ENCODE measurements at regions not wholly inside any gene's neighbourhood (a gene's known extent, or its start where the extent isn't known, plus 50 kb on each side); places are given as distances from the start of the nearest gene placed in this dataset.
"Not testable (repeated sequence)": the region's sequence is repeated elsewhere in the genome, so short reads cannot be mapped to it uniquely, and the experiment has no call there.

GRCh38 chr10:37584643-37585042 lies 272.8 kb downstream of the ZNF248 start:
- Mint-ChIP-seq H3K27ac (no peak overlapping the region), H3K36me3 (ENCODE audit: low read depth) (no peaks in the 10 kb centered on the region), H3K4me3 (ENCODE audit: low read depth) (no peak overlapping the region), H3K4me1 (ENCODE audit: low read depth) (no peaks in the 10 kb centered on the region), H3K27me3 (ENCODE audit: low read depth) (no peaks in the 10 kb centered on the region), H3K9me3 (peaks cover 28% of the 10 kb centered on the region)
- DNase-seq (ENCODE audit: low spot score), result no peak
- intact Hi-C loops (cut with micrococcal nuclease), result no loop called here

- no peaks in the 10 kb centered on the region for H3K36me3 Mint-ChIP-seq (ENCODE audit: low read depth)
- H3K9me3 Mint-ChIP-seq, result peaks cover 22% of the 10 kb centered on the region
- intact Hi-C loops (cut with micrococcal nuclease), result no loop called here
- H3K4me1 Mint-ChIP-seq (ENCODE audit: low read depth), result no peaks in the 10 kb centered on the region
- no peaks in the 10 kb centered on the region for H3K27me3 Mint-ChIP-seq (ENCODE audit: low read depth)
- no peak overlapping the region for H3K27ac Mint-ChIP-seq
- no peak overlapping the region for H3K4me3 Mint-ChIP-seq (ENCODE audit: low read depth)
- DNase-seq (ENCODE audit: low spot score), result no peak
These were observed 275.2 kb downstream of the ZNF248 start for GRCh38 chr10:37582237-37582636.

- no peak overlapping the region for H3K4me3 Mint-ChIP-seq (ENCODE audit: low read depth)
- intact Hi-C loops (cut with micrococcal nuclease), result no loop called here
- H3K9me3 Mint-ChIP-seq, result peaks cover 30% of the 10 kb centered on the region
- no peak overlapping the region for H3K27ac Mint-ChIP-seq
- no peaks in the 10 kb centered on the region for H3K4me1 Mint-ChIP-seq (ENCODE audit: low read depth)
- no peaks in the 10 kb centered on the region for H3K27me3 Mint-ChIP-seq (ENCODE audit: low read depth)
- H3K36me3 Mint-ChIP-seq (ENCODE audit: low read depth), result no peaks in the 10 kb centered on the region
- no peak for DNase-seq (ENCODE audit: low spot score)
These were observed 281.3 kb downstream of the ZNF248 start for GRCh38 chr10:37576154-37576553.

GRCh38 chr10:37572206-37572605 lies 285.2 kb downstream of the ZNF248 start:
- Mint-ChIP-seq H3K9me3 (peaks cover 35% of the 10 kb centered on the region), H3K4me3 (ENCODE audit: low read depth) (no peak overlapping the region), H3K4me1 (ENCODE audit: low read depth) (no peaks in the 10 kb centered on the region), H3K27ac (no peak overlapping the region), H3K36me3 (ENCODE audit: low read depth) (no peaks in the 10 kb centered on the region), H3K27me3 (ENCODE audit: low read depth) (no peaks in the 10 kb centered on the region)
- intact Hi-C loops (cut with micrococcal nuclease), result no loop called here
- no peak for DNase-seq (ENCODE audit: low spot score)

- DNase-seq (ENCODE audit: low spot score), result no peak
- H3K36me3 Mint-ChIP-seq (ENCODE audit: low read depth), result no peaks in the 10 kb centered on the region
- H3K4me1 Mint-ChIP-seq (ENCODE audit: low read depth), result no peaks in the 10 kb centered on the region
- H3K27me3 Mint-ChIP-seq (ENCODE audit: low read depth), result no peaks in the 10 kb centered on the region
- no peak overlapping the region for H3K27ac Mint-ChIP-seq
- H3K4me3 Mint-ChIP-seq (ENCODE audit: low read depth), result no peak overlapping the region
- intact Hi-C loops (cut with micrococcal nuclease), result no loop called here
- H3K9me3 Mint-ChIP-seq, result peaks cover 19% of the 10 kb centered on the region
These were observed 291.1 kb downstream of the ZNF248 start for GRCh38 chr10:37566332-37566731.

- no peaks in the 10 kb centered on the region for H3K4me1 Mint-ChIP-seq (ENCODE audit: low read depth)
- H3K27ac Mint-ChIP-seq, result no peak overlapping the region
- no peaks in the 10 kb centered on the region for H3K27me3 Mint-ChIP-seq (ENCODE audit: low read depth)
- H3K36me3 Mint-ChIP-seq (ENCODE audit: low read depth), result no peaks in the 10 kb centered on the region
- intact Hi-C loops (cut with micrococcal nuclease), result no loop called here
- H3K4me3 Mint-ChIP-seq (ENCODE audit: low read depth), result no peak overlapping the region
- no peak for DNase-seq (ENCODE audit: low spot score)
- peaks cover 17% of the 10 kb centered on the region for H3K9me3 Mint-ChIP-seq
These were observed 293.7 kb downstream of the ZNF248 start for GRCh38 chr10:37563715-37564108.

- H3K27me3 Mint-ChIP-seq (ENCODE audit: low read depth), result no peaks in the 10 kb centered on the region
- H3K4me1 Mint-ChIP-seq (ENCODE audit: low read depth), result no peaks in the 10 kb centered on the region
- peaks cover 17% of the 10 kb centered on the region for H3K9me3 Mint-ChIP-seq
These were observed 294.2 kb downstream of the ZNF248 start for GRCh38 chr10:37563107-37563714.

GRCh38 chr10:37552881-37553280 lies 304.5 kb downstream of the ZNF248 start:
- H3K27ac Mint-ChIP-seq, result no peak overlapping the region
- peaks cover 46% of the 10 kb centered on the region for H3K9me3 Mint-ChIP-seq
- intact Hi-C loops (cut with micrococcal nuclease), result no loop called here
- no peak overlapping the region for H3K4me3 Mint-ChIP-seq (ENCODE audit: low read depth)
- DNase-seq (ENCODE audit: low spot score), result no peak
- H3K27me3 Mint-ChIP-seq (ENCODE audit: low read depth), result no peaks in the 10 kb centered on the region
- H3K4me1 Mint-ChIP-seq (ENCODE audit: low read depth), result no peaks in the 10 kb centered on the region
- no peaks in the 10 kb centered on the region for H3K36me3 Mint-ChIP-seq (ENCODE audit: low read depth)

More at GRCh38 chr10:37563107-37563714, 294.2 kb downstream of the ZNF248 start:
- DNase-seq (ENCODE audit: low spot score), result no peak
- H3K27ac Mint-ChIP-seq, result no peak overlapping the region
- H3K36me3 Mint-ChIP-seq (ENCODE audit: low read depth), result no peaks in the 10 kb centered on the region
- H3K4me3 Mint-ChIP-seq (ENCODE audit: low read depth), result no peak overlapping the region
- intact Hi-C loops (cut with micrococcal nuclease), result no loop called here

- intact Hi-C loops (cut with micrococcal nuclease), result no loop called here
- Mint-ChIP-seq H3K27me3 (ENCODE audit: low read depth) (no peaks in the 10 kb centered on the region), H3K27ac (no peak overlapping the region), H3K9me3 (peaks cover 25% of the 10 kb centered on the region), H3K4me3 (ENCODE audit: low read depth) (no peak overlapping the region), H3K4me1 (ENCODE audit: low read depth) (no peaks in the 10 kb centered on the region), H3K36me3 (ENCODE audit: low read depth) (no peaks in the 10 kb centered on the region)
- DNase-seq (ENCODE audit: low spot score), result no peak
These were observed 308.4 kb downstream of the ZNF248 start for GRCh38 chr10:37549054-37549453.

- Mint-ChIP-seq H3K36me3 (ENCODE audit: low read depth) (no peaks in the 10 kb centered on the region), H3K27ac (no peak overlapping the region), H3K9me3 (peaks cover 50% of the 10 kb centered on the region), H3K27me3 (ENCODE audit: low read depth) (no peaks in the 10 kb centered on the region), H3K4me1 (ENCODE audit: low read depth) (no peaks in the 10 kb centered on the region), H3K4me3 (ENCODE audit: low read depth) (no peak overlapping the region)
- DNase-seq (ENCODE audit: low spot score), result no peak
- intact Hi-C loops (cut with micrococcal nuclease), result no loop called here
These were observed 321.8 kb downstream of the ZNF248 start for GRCh38 chr10:37535459-37536246.

GRCh38 chr10:37534166-37534565 lies 323.2 kb downstream of the ZNF248 start:
- no peak overlapping the region for H3K4me3 Mint-ChIP-seq (ENCODE audit: low read depth)
- no peak overlapping the region for H3K27ac Mint-ChIP-seq
- no peaks in the 10 kb centered on the region for H3K27me3 Mint-ChIP-seq (ENCODE audit: low read depth)
- H3K4me1 Mint-ChIP-seq (ENCODE audit: low read depth), result no peaks in the 10 kb centered on the region
- intact Hi-C loops (cut with micrococcal nuclease), result no loop called here
- no peaks in the 10 kb centered on the region for H3K36me3 Mint-ChIP-seq (ENCODE audit: low read depth)
- H3K9me3 Mint-ChIP-seq, result peaks cover 43% of the 10 kb centered on the region
- no peak for DNase-seq (ENCODE audit: low spot score)

GRCh38 chr10:37525410-37525809 lies 332.0 kb downstream of the ZNF248 start:
- H3K4me3 Mint-ChIP-seq (ENCODE audit: low read depth); H3K4me1 Mint-ChIP-seq (ENCODE audit: low read depth); H3K27me3 Mint-ChIP-seq (ENCODE audit: low read depth); H3K27ac Mint-ChIP-seq; DNase-seq (ENCODE audit: low spot score); H3K36me3 Mint-ChIP-seq (ENCODE audit: low read depth); intact Hi-C loops (cut with micrococcal nuclease): not testable (repeated sequence)
- H3K9me3 Mint-ChIP-seq, result peaks cover 14% of the 10 kb centered on the region

- intact Hi-C loops (cut with micrococcal nuclease), result no loop called here
- no peak overlapping the region for H3K27ac Mint-ChIP-seq
- DNase-seq (ENCODE audit: low spot score), result no peak
- H3K36me3 Mint-ChIP-seq (ENCODE audit: low read depth), result no peaks in the 10 kb centered on the region
- no peak overlapping the region for H3K4me3 Mint-ChIP-seq (ENCODE audit: low read depth)
- no peaks in the 10 kb centered on the region for H3K4me1 Mint-ChIP-seq (ENCODE audit: low read depth)
- no peaks in the 10 kb centered on the region for H3K27me3 Mint-ChIP-seq (ENCODE audit: low read depth)
- H3K9me3 Mint-ChIP-seq, result peaks cover 14% of the 10 kb centered on the region
These were observed 336.9 kb downstream of the ZNF248 start for GRCh38 chr10:37520488-37520887.
